Brain microvascular endothelial cell (primary cell): ENCODE measurements at regions not wholly inside any gene's neighbourhood (a gene's known extent, or its start where the extent isn't known, plus 50 kb on each side); places are given as distances from the start of the nearest gene placed in this dataset.

Experiments used
- DNase-seq: peaks from one replicate; pipeline ENCODE4 v3.0.0-alpha.2; 2020
- H3K27ac ChIP-seq: fragments of 250-450 bp; sonication (Bioruptor Pico); 2 replicates; pipeline ENCODE4 v1.5.1; 2020; ENCODE audit warnings: mild to moderate bottlenecking, moderate library complexity
- H3K27me3 ChIP-seq: fragments of 250-450 bp; sonication (Bioruptor Pico); replicated peaks from 2 replicates; pipeline ENCODE4 v1.5.1; 2020; ENCODE audit warnings: mild to moderate bottlenecking
- H3K36me3 ChIP-seq: fragments of 250-450 bp; sonication (Bioruptor Pico); replicated peaks from 2 replicates; pipeline ENCODE4 v1.5.1; 2020; ENCODE audit warnings: mild to moderate bottlenecking
- H3K4me3 ChIP-seq: 2 replicates; pipeline ENCODE4 v1.5.1; 2011; ENCODE audit warnings: low read depth, mild to moderate bottlenecking, control low read depth, low read length, moderate library complexity
- in situ Hi-C: cut with HindIII; loops from 2 replicates; pipeline ENCODE4 v1.10.0; 2017; ENCODE audit warnings: low sequenced_read_pairs, low pct_ligation_motif_present
- TF ChIP-seq, protein P1 (sequence below): IDR thresholded peaks from 2 replicates; pipeline ENCODE4 v1.5.1; 2011; ENCODE audit warnings: low read depth, mild to moderate bottlenecking, moderate library complexity, low read length, control low read depth, inconsistent platforms; ENCODE audit errors: missing control alignments

- Histone ChIP-seq H3K27me3 (peaks cover 9% of the 10 kb centered on the region), H3K36me3 (no peaks in the 10 kb centered on the region), H3K4me3 (no peak overlapping the region), H3K27ac (no peak overlapping the region)
- in situ Hi-C loops: no loop called here
- DNase-seq: no peak
- TF ChIP-seq, protein P1, sequence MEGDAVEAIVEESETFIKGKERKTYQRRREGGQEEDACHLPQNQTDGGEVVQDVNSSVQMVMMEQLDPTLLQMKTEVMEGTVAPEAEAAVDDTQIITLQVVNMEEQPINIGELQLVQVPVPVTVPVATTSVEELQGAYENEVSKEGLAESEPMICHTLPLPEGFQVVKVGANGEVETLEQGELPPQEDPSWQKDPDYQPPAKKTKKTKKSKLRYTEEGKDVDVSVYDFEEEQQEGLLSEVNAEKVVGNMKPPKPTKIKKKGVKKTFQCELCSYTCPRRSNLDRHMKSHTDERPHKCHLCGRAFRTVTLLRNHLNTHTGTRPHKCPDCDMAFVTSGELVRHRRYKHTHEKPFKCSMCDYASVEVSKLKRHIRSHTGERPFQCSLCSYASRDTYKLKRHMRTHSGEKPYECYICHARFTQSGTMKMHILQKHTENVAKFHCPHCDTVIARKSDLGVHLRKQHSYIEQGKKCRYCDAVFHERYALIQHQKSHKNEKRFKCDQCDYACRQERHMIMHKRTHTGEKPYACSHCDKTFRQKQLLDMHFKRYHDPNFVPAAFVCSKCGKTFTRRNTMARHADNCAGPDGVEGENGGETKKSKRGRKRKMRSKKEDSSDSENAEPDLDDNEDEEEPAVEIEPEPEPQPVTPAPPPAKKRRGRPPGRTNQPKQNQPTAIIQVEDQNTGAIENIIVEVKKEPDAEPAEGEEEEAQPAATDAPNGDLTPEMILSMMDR: no peak
Measured at GRCh38 chr15:69930754-69931153, 167.0 kb downstream of the TLE3 start.

GRCh38 chr15:69931156-69931555 lies 166.6 kb downstream of the TLE3 start:
- TF ChIP-seq, protein P1: no peak
- in situ Hi-C loops: no loop called here
- H3K36me3 ChIP-seq: no peaks in the 10 kb centered on the region
- no peak for DNase-seq
- no peak overlapping the region for H3K4me3 ChIP-seq
- peaks cover 9% of the 10 kb centered on the region for H3K27me3 ChIP-seq
- no peak overlapping the region for H3K27ac ChIP-seq

DNA sequence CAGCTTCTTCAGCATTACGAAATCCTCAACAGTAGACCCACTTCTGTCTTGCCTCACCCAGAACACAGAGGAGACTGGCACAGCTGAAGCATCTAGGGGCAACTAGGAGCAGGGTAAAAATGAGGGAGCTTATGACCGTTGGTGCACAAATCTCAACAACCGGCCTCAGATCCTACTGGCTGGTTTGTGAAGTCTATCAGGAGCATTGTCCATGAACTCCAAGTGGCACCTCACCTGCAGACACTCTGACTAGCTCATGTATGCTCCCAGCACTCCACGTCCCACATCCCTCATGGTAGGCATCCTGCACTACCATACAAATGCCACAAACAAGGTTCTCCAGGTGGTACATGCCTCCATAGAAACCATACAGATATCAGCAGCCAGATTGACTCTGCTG lies 163.1 kb downstream of the TLE3 start:
- Histone ChIP-seq H3K4me3 (no peak overlapping the region), H3K27me3 (peaks cover 9% of the 10 kb centered on the region), H3K36me3 (no peaks in the 10 kb centered on the region), H3K27ac (no peak overlapping the region)
- TF ChIP-seq, protein P1: no peak
- no peak for DNase-seq
- in situ Hi-C loops: no loop called here

DNA sequence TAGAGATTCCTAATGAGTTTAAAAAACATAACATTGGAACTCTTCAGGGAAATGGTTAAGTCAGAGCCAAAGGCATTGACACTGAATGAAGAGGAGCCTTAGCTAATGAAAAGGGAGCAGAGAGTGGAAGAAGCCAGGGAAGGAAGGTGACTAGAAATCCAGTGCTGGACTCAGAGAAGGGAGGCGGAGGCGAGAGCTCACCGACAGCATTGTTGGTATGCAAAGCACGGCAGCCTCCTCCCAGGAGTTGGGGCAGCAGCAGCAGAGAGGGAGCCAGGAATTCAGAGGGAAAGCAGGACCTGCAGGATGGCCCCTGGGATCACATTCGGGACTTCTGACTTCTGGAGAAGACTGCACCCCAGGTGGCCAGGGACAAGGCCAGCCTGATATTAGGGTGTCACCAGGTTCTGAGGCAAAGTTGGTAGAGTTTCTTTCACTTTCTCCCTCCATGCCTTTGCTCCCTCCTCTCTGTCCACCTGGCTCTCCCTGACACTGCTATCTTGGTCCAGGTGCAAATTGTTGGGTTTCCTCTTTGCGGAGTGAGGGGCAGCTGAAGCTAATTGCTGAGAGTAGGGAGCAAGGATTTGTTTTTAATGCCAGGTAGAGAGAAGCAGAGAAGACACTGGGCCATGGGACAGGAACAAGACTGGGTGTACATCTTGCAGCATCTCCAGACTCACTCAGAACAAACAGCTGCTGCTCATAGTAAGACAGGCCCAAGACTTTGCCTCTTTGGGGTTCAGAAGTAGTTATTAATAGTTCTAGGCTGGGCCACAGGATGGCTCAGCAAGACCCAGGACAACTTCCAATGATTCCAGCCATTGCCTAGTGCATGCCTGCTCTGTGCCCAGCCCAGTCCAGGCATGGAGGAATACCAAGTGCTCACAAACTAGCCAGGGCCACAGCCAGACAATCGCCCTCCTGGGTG lies 157.9 kb downstream of the TLE3 start:
- Histone ChIP-seq H3K27ac (no peak overlapping the region), H3K4me3 (no peak overlapping the region), H3K27me3 (peaks cover 8% of the 10 kb centered on the region), H3K36me3 (no peaks in the 10 kb centered on the region)
- TF ChIP-seq, protein P1: no peak
- in situ Hi-C loops: no loop called here
- no peak for DNase-seq

- in situ Hi-C loops: no loop called here
- no peak for DNase-seq
- Histone ChIP-seq H3K4me3 (no peak overlapping the region), H3K27ac (no peak overlapping the region), H3K27me3 (peaks cover 3% of the 10 kb centered on the region), H3K36me3 (no peaks in the 10 kb centered on the region)
- TF ChIP-seq, protein P1: no peak
Measured at GRCh38 chr15:69940441-69941300, 157.0 kb downstream of the TLE3 start.
